ENCODE measurements at regions not wholly inside any gene's neighbourhood (a gene's known extent, or its start where the extent isn't known, plus 50 kb on each side); places are given as distances from the start of the nearest gene placed in this dataset.
"Not testable (repeated sequence)": the region's sequence is repeated elsewhere in the genome, so short reads cannot be mapped to it uniquely, and the experiment has no call there.

- Histone ChIP-seq H3K9me3 (no peaks in the 10 kb centered on the region), H3K27me3 (replicated peaks; ENCODE audit: control insufficient read depth, insufficient read depth, low read length) (no peaks in the 10 kb centered on the region), H3K4me3 (ENCODE audit: low read depth, low read length) (no peak overlapping the region), H3K4me1 (no peaks in the 10 kb centered on the region), H3K36me3 (ENCODE audit: control insufficient read depth, insufficient read depth, low read length) (no peaks in the 10 kb centered on the region)
- intact Hi-C loops (cut with micrococcal nuclease; ENCODE audit: unreplicated experiment), result no loop called here
- Mint-ChIP-seq H3K27ac (ENCODE audit: unreplicated experiment) (no peak overlapping the region), H3K4me3 (ENCODE audit: unreplicated experiment) (no peak overlapping the region), H3K4me1 (ENCODE audit: low read depth, unreplicated experiment) (no peaks in the 10 kb centered on the region), H3K27me3 (ENCODE audit: insufficient read depth, unreplicated experiment) (peaks cover 9% of the 10 kb centered on the region), H3K9me3 (ENCODE audit: unreplicated experiment) (no peaks in the 10 kb centered on the region), H3K36me3 (ENCODE audit: insufficient read depth, unreplicated experiment) (no peaks in the 10 kb centered on the region)
- no peak for DNase-seq
- CTCF ChIA-PET, result interaction anchor here (0.6 to 0.7 kb wide), 2 partner anchors 20 to 48 kb away, joined by 3 read pairs; no protein-coding TSS in a partner anchor
- POLR2A ChIA-PET, result no interaction called here
- BruUV-seq (replicated peaks), result no TSS peak
- TF ChIP-seq CTCF (IDR thresholded peaks at IDR 0.05; ENCODE audit: insufficient read depth in 1 of 2, low read depth in 1 of 2, low read length in 1 of 2, severe bottlenecking in 1 of 2, unreplicated experiment in 1 of 2), result no peak
These were observed 106.8 kb downstream of the PHETA1 start for GRCh38 chr12:111261911-111262676.

GRCh38 chr12:111260732-111261131 is 108.2 kb downstream of the PHETA1 start:
- Histone ChIP-seq H3K36me3 (ENCODE audit: control insufficient read depth, insufficient read depth, low read length) (no peaks in the 10 kb centered on the region), H3K9me3 (no peaks in the 10 kb centered on the region), H3K4me1 (no peaks in the 10 kb centered on the region), H3K4me3 (ENCODE audit: low read depth, low read length) (no peak overlapping the region), H3K27me3 (replicated peaks; ENCODE audit: control insufficient read depth, insufficient read depth, low read length) (no peaks in the 10 kb centered on the region)
- no peak for TF ChIP-seq CTCF (IDR thresholded peaks at IDR 0.05; ENCODE audit: insufficient read depth in 1 of 2, low read depth in 1 of 2, low read length in 1 of 2, severe bottlenecking in 1 of 2, unreplicated experiment in 1 of 2)
- no peak for DNase-seq
- Mint-ChIP-seq H3K4me3 (ENCODE audit: unreplicated experiment) (no peak overlapping the region), H3K27me3 (ENCODE audit: insufficient read depth, unreplicated experiment) (peaks cover 13% of the 10 kb centered on the region), H3K4me1 (ENCODE audit: low read depth, unreplicated experiment) (no peaks in the 10 kb centered on the region), H3K27ac (ENCODE audit: unreplicated experiment) (no peak overlapping the region), H3K9me3 (ENCODE audit: unreplicated experiment) (no peaks in the 10 kb centered on the region), H3K36me3 (ENCODE audit: insufficient read depth, unreplicated experiment) (no peaks in the 10 kb centered on the region)
- no TSS peak for BruUV-seq (replicated peaks)
- intact Hi-C loops (cut with micrococcal nuclease; ENCODE audit: unreplicated experiment), result no loop called here
- CTCF ChIA-PET, result no interaction called here
- POLR2A ChIA-PET, result no interaction called here

DNA sequence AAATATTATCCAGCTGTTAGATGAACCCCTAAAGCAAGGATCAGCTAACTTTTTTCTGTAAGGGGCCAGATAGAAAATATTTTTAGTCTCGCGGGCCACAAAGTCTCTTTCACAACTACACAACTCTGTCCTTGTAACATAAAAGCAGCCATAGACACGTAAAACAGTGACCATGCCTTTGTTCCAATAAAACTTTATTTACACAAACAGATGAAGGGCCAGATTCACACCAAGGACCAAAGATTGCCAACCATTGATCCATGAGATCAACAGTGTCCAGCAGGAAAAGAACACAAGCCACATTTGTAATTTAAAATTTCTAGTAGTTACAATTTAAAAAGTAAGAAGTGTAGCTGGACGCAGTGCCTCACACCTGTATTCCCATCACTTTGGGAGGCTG is 109.7 kb downstream of the PHETA1 start:
- H3K4me3 Mint-ChIP-seq (ENCODE audit: unreplicated experiment), result no peak overlapping the region
- intact Hi-C loops (cut with micrococcal nuclease; ENCODE audit: unreplicated experiment), result no loop called here
- BruUV-seq (replicated peaks), result no TSS peak
- CTCF ChIA-PET, result no interaction called here
- H3K36me3 Mint-ChIP-seq (ENCODE audit: insufficient read depth, unreplicated experiment), result no peaks in the 10 kb centered on the region
- H3K27me3 Mint-ChIP-seq (ENCODE audit: insufficient read depth, unreplicated experiment), result peaks cover 16% of the 10 kb centered on the region
- Histone ChIP-seq H3K36me3 (ENCODE audit: control insufficient read depth, insufficient read depth, low read length) (no peaks in the 10 kb centered on the region), H3K4me3 (ENCODE audit: low read depth, low read length) (no peak overlapping the region), H3K4me1 (no peaks in the 10 kb centered on the region), H3K27me3 (replicated peaks; ENCODE audit: control insufficient read depth, insufficient read depth, low read length) (no peaks in the 10 kb centered on the region), H3K9me3 (no peaks in the 10 kb centered on the region)
- no peak for DNase-seq
- H3K27ac Mint-ChIP-seq (ENCODE audit: unreplicated experiment), result no peak overlapping the region
- H3K4me1 Mint-ChIP-seq (ENCODE audit: low read depth, unreplicated experiment), result no peaks in the 10 kb centered on the region
- no peaks in the 10 kb centered on the region for H3K9me3 Mint-ChIP-seq (ENCODE audit: unreplicated experiment)
- TF ChIP-seq CTCF (IDR thresholded peaks at IDR 0.05; ENCODE audit: insufficient read depth in 1 of 2, low read depth in 1 of 2, low read length in 1 of 2, severe bottlenecking in 1 of 2, unreplicated experiment in 1 of 2), result no peak
- POLR2A ChIA-PET, result no interaction called here

GRCh38 chr12:111258081-111258480 is 110.8 kb downstream of the PHETA1 start:
- H3K4me3 Mint-ChIP-seq (ENCODE audit: unreplicated experiment); H3K4me1 ChIP-seq; intact Hi-C loops (cut with micrococcal nuclease; ENCODE audit: unreplicated experiment); H3K27ac Mint-ChIP-seq (ENCODE audit: unreplicated experiment); H3K4me3 ChIP-seq (ENCODE audit: low read depth, low read length); H3K36me3 ChIP-seq (ENCODE audit: control insufficient read depth, insufficient read depth, low read length); H3K9me3 ChIP-seq; POLR2A ChIA-PET; H3K9me3 Mint-ChIP-seq (ENCODE audit: unreplicated experiment); BruUV-seq (replicated peaks); H3K36me3 Mint-ChIP-seq (ENCODE audit: insufficient read depth, unreplicated experiment); DNase-seq; H3K27me3 ChIP-seq (replicated peaks; ENCODE audit: control insufficient read depth, insufficient read depth, low read length); H3K4me1 Mint-ChIP-seq (ENCODE audit: low read depth, unreplicated experiment): not testable (repeated sequence)
- CTCF ChIA-PET, result interaction anchor here (0.7 kb wide), 1 partner anchor 593 kb away, joined by 6 read pairs; no protein-coding TSS in a partner anchor
- H3K27me3 Mint-ChIP-seq (ENCODE audit: insufficient read depth, unreplicated experiment), result peaks cover 21% of the 10 kb centered on the region

Measured in Caco-2 (cell line).